Vagina (tissue), 2 donors: ENCODE measurements at regions not wholly inside any gene's neighbourhood (a gene's known extent, or its start where the extent isn't known, plus 50 kb on each side); places are given as distances from the start of the nearest gene placed in this dataset.

Experiments used
- CTCF ChIP-seq, 3 experiments: fragments of 450-650 bp in 2 of 3; fragments of 200-600 bp in 1 of 3; sonication (generic) in 1 of 3; IDR thresholded peaks; one replicate each; pipeline ENCODE4 v1.5.1; 2017 to 2019; ENCODE audit warnings: antibody characterized with exemption in 3 of 3, mild to moderate bottlenecking in 2 of 3, moderate library complexity in 2 of 3
- POLR2A ChIP-seq, 2 donors: fragments of 450-650 bp; IDR thresholded peaks; one replicate each; pipeline ENCODE4 v1.6.1; 2017; ENCODE audit warnings: antibody characterized with exemption in 2 of 2, mild to moderate bottlenecking in 2 of 2, moderate library complexity in 2 of 2

- TF ChIP-seq CTCF (IDR thresholded peaks at IDR 0.05) (no peak), POLR2A (IDR thresholded peaks at IDR 0.05) (no peak)
Measured at GRCh38 chr13:63409791-63410351, 1994.2 kb upstream of the PCDH20 start.
